Activated naive CD8-positive, alpha-beta T cell treated with anti-CD3 and anti-CD28 coated beads, Interleukin-2, amount 10 ng/mL, durations not matched to agents 7 days and 5 days (primary cell): ENCODE measurements at regions not wholly inside any gene's neighbourhood (a gene's known extent, or its start where the extent isn't known, plus 50 kb on each side); places are given as distances from the start of the nearest gene placed in this dataset.

Source experiments
- ATAC-seq: fragments of 150-1000 bp; cut with Tn5 transposase; one replicate; pipeline ENCODE4 v1.10.0; 2021; ENCODE audit warnings: low read depth, moderate library complexity
- POLR2A ChIA-PET: fragments of 350-600 bp; sonication (Branson Sonifier 250); formaldehyde crosslinking; loops from one replicate; lab custom pipeline; 2021; ENCODE audit warnings: antibody characterized with exemption; lab: Charles Lee
- DNase-seq: peaks from one replicate; pipeline ENCODE4 v3.0.0; 2021
- H3K27ac Mint-ChIP-seq: one replicate; pipeline ENCODE4 v1.8.0; 2022; ENCODE audit warnings: mild to moderate bottlenecking, mixed read lengths
- H3K27me3 Mint-ChIP-seq: one replicate; pipeline ENCODE4 v1.8.0; 2022; ENCODE audit warnings: mild to moderate bottlenecking, moderate library complexity, mixed read lengths
- H3K36me3 Mint-ChIP-seq: one replicate; pipeline ENCODE4 v1.8.0; 2021; ENCODE audit warnings: mild to moderate bottlenecking, mixed read lengths
- H3K4me1 Mint-ChIP-seq: one replicate; pipeline ENCODE4 v1.8.0; 2021; ENCODE audit warnings: mixed read lengths
- H3K4me3 Mint-ChIP-seq: one replicate; pipeline ENCODE4 v1.8.0; 2022; ENCODE audit warnings: mild to moderate bottlenecking, moderate library complexity, mixed read lengths
- H3K9me3 Mint-ChIP-seq: one replicate; pipeline ENCODE4 v1.8.0; 2021; ENCODE audit warnings: mixed read lengths

- POLR2A ChIA-PET: no interaction called here
- H3K36me3 Mint-ChIP-seq: no peaks in the 10 kb centered on the region
- DNase-seq: no peak
- ATAC-seq: no peak
- peaks cover 6% of the 10 kb centered on the region for H3K27me3 Mint-ChIP-seq
- no peak overlapping the region for H3K27ac Mint-ChIP-seq
- peaks cover 2% of the 10 kb centered on the region for H3K9me3 Mint-ChIP-seq
- no peak overlapping the region for H3K4me3 Mint-ChIP-seq
- no peaks in the 10 kb centered on the region for H3K4me1 Mint-ChIP-seq
Observed at GRCh38 chr20:40551125-40551530, 137.9 kb downstream of the MAFB start.

- H3K4me3 Mint-ChIP-seq: no peak overlapping the region
- ATAC-seq (no peak), DNase-seq (no peak)
- H3K27ac Mint-ChIP-seq: no peak overlapping the region
- no peaks in the 10 kb centered on the region for H3K9me3 Mint-ChIP-seq
- POLR2A ChIA-PET: no interaction called here
- H3K36me3 Mint-ChIP-seq: no peaks in the 10 kb centered on the region
- H3K27me3 Mint-ChIP-seq: no peaks in the 10 kb centered on the region
- no peaks in the 10 kb centered on the region for H3K4me1 Mint-ChIP-seq
Observed at GRCh38 chr20:40547483-40548091, 141.4 kb downstream of the MAFB start.

GRCh38 chr20:40545478-40545877, 143.6 kb downstream of the MAFB start:
- H3K4me1 Mint-ChIP-seq: no peaks in the 10 kb centered on the region

GRCh38 chr20:40542065-40542464, 147.0 kb downstream of the MAFB start:
- ATAC-seq (no peak), DNase-seq (no peak)
- Mint-ChIP-seq H3K4me1 (no peaks in the 10 kb centered on the region), H3K9me3 (no peaks in the 10 kb centered on the region), H3K27me3 (peaks cover 3% of the 10 kb centered on the region), H3K4me3 (no peak overlapping the region), H3K36me3 (no peaks in the 10 kb centered on the region), H3K27ac (no peak overlapping the region)
- POLR2A ChIA-PET: no interaction called here

More at GRCh38 chr20:40545478-40545877, 143.6 kb downstream of the MAFB start:
- no peak for ATAC-seq
- Mint-ChIP-seq H3K27ac (no peak overlapping the region), H3K36me3 (no peaks in the 10 kb centered on the region), H3K4me3 (no peak overlapping the region), H3K27me3 (no peaks in the 10 kb centered on the region), H3K9me3 (no peaks in the 10 kb centered on the region)
- no peak for DNase-seq
- POLR2A ChIA-PET: no interaction called here

GRCh38 chr20:40540166-40540565, 148.9 kb downstream of the MAFB start:
- no peak overlapping the region for H3K27ac Mint-ChIP-seq
- no peak for ATAC-seq
- no peaks in the 10 kb centered on the region for H3K9me3 Mint-ChIP-seq
- no peak overlapping the region for H3K4me3 Mint-ChIP-seq
- H3K27me3 Mint-ChIP-seq: peaks cover 3% of the 10 kb centered on the region
- POLR2A ChIA-PET: no interaction called here
- DNase-seq: no peak
- no peaks in the 10 kb centered on the region for H3K4me1 Mint-ChIP-seq
- no peaks in the 10 kb centered on the region for H3K36me3 Mint-ChIP-seq

GRCh38 chr20:40538131-40538530, 150.9 kb downstream of the MAFB start:
- Mint-ChIP-seq H3K4me1 (no peaks in the 10 kb centered on the region), H3K4me3 (no peak overlapping the region), H3K27me3 (peaks cover 3% of the 10 kb centered on the region), H3K9me3 (peaks cover 3% of the 10 kb centered on the region), H3K36me3 (no peaks in the 10 kb centered on the region), H3K27ac (no peak overlapping the region)
- DNase-seq: no peak
- no peak for ATAC-seq
- POLR2A ChIA-PET: no interaction called here

- Mint-ChIP-seq H3K36me3 (no peaks in the 10 kb centered on the region), H3K27ac (no peak overlapping the region), H3K27me3 (peaks cover 3% of the 10 kb centered on the region), H3K4me3 (no peak overlapping the region), H3K9me3 (peaks cover 8% of the 10 kb centered on the region), H3K4me1 (no peaks in the 10 kb centered on the region)
- no peak for DNase-seq
- no peak for ATAC-seq
- POLR2A ChIA-PET: no interaction called here
Observed at GRCh38 chr20:40536808-40537207, 152.2 kb downstream of the MAFB start.

- H3K4me3 Mint-ChIP-seq: no peak overlapping the region
- H3K27ac Mint-ChIP-seq: no peak overlapping the region
- H3K36me3 Mint-ChIP-seq: no peaks in the 10 kb centered on the region
- POLR2A ChIA-PET: no interaction called here
- peaks cover 11% of the 10 kb centered on the region for H3K9me3 Mint-ChIP-seq
- DNase-seq (no peak), ATAC-seq (no peak)
- no peaks in the 10 kb centered on the region for H3K4me1 Mint-ChIP-seq
- peaks cover 3% of the 10 kb centered on the region for H3K27me3 Mint-ChIP-seq
Observed at GRCh38 chr20:40535816-40536215, 153.2 kb downstream of the MAFB start.

- ATAC-seq: no peak
- POLR2A ChIA-PET: no interaction called here
- Mint-ChIP-seq H3K9me3 (peaks cover 14% of the 10 kb centered on the region), H3K36me3 (no peaks in the 10 kb centered on the region), H3K4me3 (no peak overlapping the region), H3K27me3 (no peaks in the 10 kb centered on the region), H3K4me1 (no peaks in the 10 kb centered on the region), H3K27ac (no peak overlapping the region)
- no peak for DNase-seq
Observed at GRCh38 chr20:40532103-40532502, 156.9 kb downstream of the MAFB start.

GRCh38 chr20:40525351-40525750, 163.7 kb downstream of the MAFB start:
- ATAC-seq: no peak
- POLR2A ChIA-PET: no interaction called here
- H3K4me3 Mint-ChIP-seq: no peak overlapping the region
- H3K27me3 Mint-ChIP-seq: no peaks in the 10 kb centered on the region
- no peak overlapping the region for H3K27ac Mint-ChIP-seq
- peaks cover 1% of the 10 kb centered on the region for H3K9me3 Mint-ChIP-seq
- no peaks in the 10 kb centered on the region for H3K36me3 Mint-ChIP-seq
- no peaks in the 10 kb centered on the region for H3K4me1 Mint-ChIP-seq
- no peak for DNase-seq

GRCh38 chr20:40524071-40524470, 165.0 kb downstream of the MAFB start:
- no peaks in the 10 kb centered on the region for H3K4me1 Mint-ChIP-seq
- DNase-seq: no peak
- POLR2A ChIA-PET: no interaction called here
- H3K27ac Mint-ChIP-seq: no peak overlapping the region
- peaks cover 1% of the 10 kb centered on the region for H3K9me3 Mint-ChIP-seq
- H3K4me3 Mint-ChIP-seq: no peak overlapping the region
- ATAC-seq: no peak
- H3K27me3 Mint-ChIP-seq: no peaks in the 10 kb centered on the region
- H3K36me3 Mint-ChIP-seq: no peaks in the 10 kb centered on the region

- no peak for DNase-seq
- Mint-ChIP-seq H3K9me3 (peaks cover 1% of the 10 kb centered on the region), H3K27me3 (no peaks in the 10 kb centered on the region), H3K27ac (no peak overlapping the region), H3K36me3 (no peaks in the 10 kb centered on the region), H3K4me1 (no peaks in the 10 kb centered on the region), H3K4me3 (no peak overlapping the region)
- ATAC-seq: no peak
- POLR2A ChIA-PET: no interaction called here
Observed at GRCh38 chr20:40522405-40522804, 166.6 kb downstream of the MAFB start.

GRCh38 chr20:40521962-40522361, 167.1 kb downstream of the MAFB start:
- Mint-ChIP-seq H3K36me3 (no peaks in the 10 kb centered on the region), H3K4me3 (no peak overlapping the region), H3K9me3 (peaks cover 1% of the 10 kb centered on the region), H3K4me1 (no peaks in the 10 kb centered on the region), H3K27me3 (no peaks in the 10 kb centered on the region), H3K27ac (no peak overlapping the region)
- DNase-seq (no peak), ATAC-seq (no peak)
- POLR2A ChIA-PET: no interaction called here

- Mint-ChIP-seq H3K9me3 (peaks cover 1% of the 10 kb centered on the region), H3K27me3 (no peaks in the 10 kb centered on the region), H3K36me3 (no peaks in the 10 kb centered on the region), H3K27ac (no peak overlapping the region), H3K4me3 (no peak overlapping the region), H3K4me1 (no peaks in the 10 kb centered on the region)
- DNase-seq (no peak), ATAC-seq (no peak)
- POLR2A ChIA-PET: no interaction called here
Observed at GRCh38 chr20:40519918-40520317, 169.1 kb downstream of the MAFB start.

GRCh38 chr20:40512994-40513393, 176.0 kb downstream of the MAFB start:
- POLR2A ChIA-PET: no interaction called here
- Mint-ChIP-seq H3K27ac (no peak overlapping the region), H3K27me3 (peaks cover 7% of the 10 kb centered on the region), H3K4me3 (no peak overlapping the region), H3K9me3 (no peaks in the 10 kb centered on the region), H3K4me1 (no peaks in the 10 kb centered on the region), H3K36me3 (no peaks in the 10 kb centered on the region)
- DNase-seq: no peak
- ATAC-seq: no peak
